ENCODE measurements at regions not wholly inside any gene's neighbourhood (a gene's known extent, or its start where the extent isn't known, plus 50 kb on each side); places are given as distances from the start of the nearest gene placed in this dataset.

GRCh38 chr7:79624336-79624735 lies 170.9 kb upstream of the MAGI2 start:
- TF ChIP-seq EZH2phosphoT487 (IDR thresholded peaks at IDR 0.05; ENCODE audit: insufficient read depth, low read depth) (no peak), EZH2 (IDR thresholded peaks at IDR 0.05; ENCODE audit: insufficient read depth, poor library complexity, severe bottlenecking) (no peak)
- Histone ChIP-seq H3F3A (ENCODE audit: insufficient read depth) (no peaks in the 10 kb centered on the region), H4K20me1 (ENCODE audit: insufficient read depth) (no peaks in the 10 kb centered on the region), H2AFZ (no peak overlapping the region), H3K36me3 (ENCODE audit: low read depth) (no peaks in the 10 kb centered on the region), H3K9me2 (ENCODE audit: insufficient read depth) (no peaks in the 10 kb centered on the region), H3K9me3 (ENCODE audit: low read depth) (no peaks in the 10 kb centered on the region), H3K9ac (no peak overlapping the region), H3K27me3 (replicated peaks; ENCODE audit: insufficient read depth) (no peaks in the 10 kb centered on the region), H3K4me2 (ENCODE audit: unreplicated experiment) (no peak overlapping the region), H3K4me1 (ENCODE audit: insufficient read depth) (no peaks in the 10 kb centered on the region), H3K4me3 (no peak overlapping the region), H3K79me2 (ENCODE audit: insufficient read depth) (no peaks in the 10 kb centered on the region), H3K27ac (no peak overlapping the region)
- in situ Hi-C loops (cut with MboI) = no loop called here
- no peak for DNase-seq

GRCh38 chr7:79622781-79623180 lies 169.3 kb upstream of the MAGI2 start:
- Histone ChIP-seq H3K4me3 (no peak overlapping the region), H2AFZ (no peak overlapping the region), H3K27ac (no peak overlapping the region), H4K20me1 (ENCODE audit: insufficient read depth) (no peaks in the 10 kb centered on the region), H3F3A (ENCODE audit: insufficient read depth) (no peaks in the 10 kb centered on the region), H3K79me2 (ENCODE audit: insufficient read depth) (no peaks in the 10 kb centered on the region), H3K9me3 (ENCODE audit: low read depth) (no peaks in the 10 kb centered on the region), H3K36me3 (ENCODE audit: low read depth) (no peaks in the 10 kb centered on the region), H3K4me2 (ENCODE audit: unreplicated experiment) (no peak overlapping the region), H3K4me1 (ENCODE audit: insufficient read depth) (no peaks in the 10 kb centered on the region), H3K9ac (no peak overlapping the region), H3K9me2 (ENCODE audit: insufficient read depth) (no peaks in the 10 kb centered on the region), H3K27me3 (replicated peaks; ENCODE audit: insufficient read depth) (no peaks in the 10 kb centered on the region)
- DNase-seq = no peak
- in situ Hi-C loops (cut with MboI) = no loop called here
- 95 to 100% methylated on average over 1 of the region's 1 CpG for WGBS, 2 experiments (ENCODE audit: low coverage in 1 of 2, low lambda C conversion rate in 2 of 2, missing lambda C conversion rate in 2 of 2)
- TF ChIP-seq EZH2 (IDR thresholded peaks at IDR 0.05; ENCODE audit: insufficient read depth, poor library complexity, severe bottlenecking) = no peak
- no peak for TF ChIP-seq EZH2phosphoT487 (IDR thresholded peaks at IDR 0.05; ENCODE audit: insufficient read depth, low read depth)

- Histone ChIP-seq H3K9me3 (ENCODE audit: low read depth) (no peaks in the 10 kb centered on the region), H3K4me3 (no peak overlapping the region), H3K27me3 (replicated peaks; ENCODE audit: insufficient read depth) (no peaks in the 10 kb centered on the region), H3K9me2 (ENCODE audit: insufficient read depth) (no peaks in the 10 kb centered on the region), H3K4me1 (ENCODE audit: insufficient read depth) (no peaks in the 10 kb centered on the region), H3K27ac (no peak overlapping the region), H3F3A (ENCODE audit: insufficient read depth) (no peaks in the 10 kb centered on the region), H3K36me3 (ENCODE audit: low read depth) (no peaks in the 10 kb centered on the region), H4K20me1 (ENCODE audit: insufficient read depth) (no peaks in the 10 kb centered on the region), H3K4me2 (ENCODE audit: unreplicated experiment) (no peak overlapping the region), H3K79me2 (ENCODE audit: insufficient read depth) (no peaks in the 10 kb centered on the region), H2AFZ (no peak overlapping the region), H3K9ac (no peak overlapping the region)
- DNase-seq = no peak
- in situ Hi-C loops (cut with MboI) = no loop called here
- no peak for TF ChIP-seq EZH2phosphoT487 (IDR thresholded peaks at IDR 0.05; ENCODE audit: insufficient read depth, low read depth)
- TF ChIP-seq EZH2 (IDR thresholded peaks at IDR 0.05; ENCODE audit: insufficient read depth, poor library complexity, severe bottlenecking) = no peak
- 52 to 53% methylated on average over 1 of the region's 1 CpG for WGBS, 2 experiments (ENCODE audit: low coverage in 1 of 2, low lambda C conversion rate in 2 of 2, missing lambda C conversion rate in 2 of 2)
Measured at GRCh38 chr7:79620291-79620690, 166.8 kb upstream of the MAGI2 start.

- no peak overlapping the region for H3K27ac ChIP-seq
- no peaks in the 10 kb centered on the region for H3F3A ChIP-seq (ENCODE audit: insufficient read depth)
- no peaks in the 10 kb centered on the region for H3K36me3 ChIP-seq (ENCODE audit: low read depth)
- no peaks in the 10 kb centered on the region for H3K4me1 ChIP-seq (ENCODE audit: insufficient read depth)
- in situ Hi-C loops (cut with MboI) = no loop called here
- no peaks in the 10 kb centered on the region for H3K27me3 ChIP-seq (replicated peaks; ENCODE audit: insufficient read depth)
- no peaks in the 10 kb centered on the region for H3K9me3 ChIP-seq (ENCODE audit: low read depth)
- H3K79me2 ChIP-seq (ENCODE audit: insufficient read depth) = no peaks in the 10 kb centered on the region
- no peak overlapping the region for H2AFZ ChIP-seq
- DNase-seq = no peak
- H3K9me2 ChIP-seq (ENCODE audit: insufficient read depth) = no peaks in the 10 kb centered on the region
- no peak overlapping the region for H3K4me2 ChIP-seq (ENCODE audit: unreplicated experiment)
- TF ChIP-seq EZH2phosphoT487 (IDR thresholded peaks at IDR 0.05; ENCODE audit: insufficient read depth, low read depth) (no peak), EZH2 (IDR thresholded peaks at IDR 0.05; ENCODE audit: insufficient read depth, poor library complexity, severe bottlenecking) (no peak)
- WGBS, 2 experiments (ENCODE audit: low coverage in 1 of 2, low lambda C conversion rate in 2 of 2, missing lambda C conversion rate in 2 of 2) = 71 to 76% methylated on average over 3 of the region's 3 CpGs
- H3K4me3 ChIP-seq = no peak overlapping the region
- no peak overlapping the region for H3K9ac ChIP-seq
- H4K20me1 ChIP-seq (ENCODE audit: insufficient read depth) = no peaks in the 10 kb centered on the region
Measured at GRCh38 chr7:79619216-79619615, 165.7 kb upstream of the MAGI2 start.

Measured in GM23248 (cell line).